ENCODE measurements at regions not wholly inside any gene's neighbourhood (a gene's known extent, or its start where the extent isn't known, plus 50 kb on each side); places are given as distances from the start of the nearest gene placed in this dataset.
A peak's percentile ranks its signal among the peaks of the same experiment; 100 is the strongest.

DNA sequence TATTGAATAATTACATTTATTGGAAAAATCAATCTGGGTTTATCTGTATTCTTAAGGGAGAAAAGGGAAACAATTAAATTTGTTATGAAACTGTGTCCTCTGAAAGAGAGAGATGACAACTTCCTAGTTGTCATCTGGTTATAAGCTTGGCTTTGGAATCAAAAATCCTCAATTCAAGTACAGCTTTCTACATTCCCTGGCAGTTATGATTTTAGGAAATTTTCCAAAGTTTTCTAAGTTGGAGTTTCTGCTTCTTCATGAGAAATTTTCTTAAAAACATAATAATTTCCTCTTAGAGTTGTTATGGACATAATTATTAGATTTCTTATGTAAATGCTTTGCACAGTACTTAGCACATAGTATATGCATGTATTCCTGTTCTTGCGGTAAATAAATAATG, 625.6 kb upstream of the SLC39A10 start:
- DNase-seq = no peak

DNA sequence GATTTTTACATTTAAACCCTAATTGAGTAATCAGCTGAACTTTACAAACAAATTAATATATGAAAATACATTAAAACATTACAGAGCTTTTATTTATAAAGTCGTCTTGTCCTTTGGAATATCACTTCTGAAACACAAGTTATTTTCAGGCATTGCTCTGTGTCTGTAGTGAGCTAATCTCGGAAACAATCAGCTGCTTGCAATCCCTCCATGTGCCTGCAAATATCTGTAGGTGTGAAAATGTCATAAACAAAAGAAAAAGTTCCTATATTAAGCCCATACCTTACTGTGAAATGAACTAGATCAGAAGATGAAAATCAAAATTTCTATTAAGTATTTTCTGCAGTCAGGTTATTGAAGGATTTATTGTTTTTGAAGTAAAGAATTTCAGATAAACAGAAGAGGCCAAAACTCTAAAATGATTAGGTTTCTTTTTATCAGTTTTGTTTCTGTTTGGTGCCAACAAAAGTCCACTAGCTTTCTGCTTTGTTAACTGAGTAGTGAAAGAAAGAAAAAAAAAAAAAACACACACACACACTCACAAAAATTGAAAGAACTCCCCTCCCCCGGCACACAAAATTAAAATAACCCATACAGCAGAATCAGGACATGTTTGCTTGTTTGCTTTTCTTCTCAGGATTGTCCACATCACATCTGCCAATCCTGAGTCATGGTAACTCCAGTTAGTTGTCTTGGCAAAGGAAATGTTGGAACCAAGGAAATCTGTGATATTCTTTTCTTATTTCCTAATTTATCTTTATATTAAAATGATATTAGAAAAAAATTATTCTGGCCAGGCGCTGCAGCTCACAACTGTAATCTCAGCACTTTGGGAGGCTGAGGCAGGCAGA, 627.0 kb upstream of the SLC39A10 start:
- peak in 1 of 2 experiments; percentile 31 for DNase-seq

DNA sequence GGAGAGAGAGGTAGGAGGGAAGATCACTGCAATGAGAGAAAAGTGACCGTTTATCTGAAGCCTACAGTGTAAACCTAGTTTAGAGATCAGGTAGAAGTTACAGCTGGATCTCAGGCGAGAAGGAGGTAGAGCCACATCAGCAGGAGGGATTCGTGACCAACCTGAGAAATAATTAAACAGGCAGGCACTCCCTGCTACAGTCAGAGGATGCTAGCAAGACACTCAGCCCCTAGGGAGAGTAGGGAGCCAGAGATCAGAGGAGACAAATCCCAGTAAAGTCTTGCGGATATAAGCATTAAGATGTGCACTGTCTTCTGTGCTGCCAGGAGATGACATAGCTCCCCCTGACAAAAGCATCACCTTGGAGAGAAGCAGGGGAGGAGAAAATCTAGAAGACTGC, 629.1 kb upstream of the SLC39A10 start:
- DNase-seq = no peak

DNA sequence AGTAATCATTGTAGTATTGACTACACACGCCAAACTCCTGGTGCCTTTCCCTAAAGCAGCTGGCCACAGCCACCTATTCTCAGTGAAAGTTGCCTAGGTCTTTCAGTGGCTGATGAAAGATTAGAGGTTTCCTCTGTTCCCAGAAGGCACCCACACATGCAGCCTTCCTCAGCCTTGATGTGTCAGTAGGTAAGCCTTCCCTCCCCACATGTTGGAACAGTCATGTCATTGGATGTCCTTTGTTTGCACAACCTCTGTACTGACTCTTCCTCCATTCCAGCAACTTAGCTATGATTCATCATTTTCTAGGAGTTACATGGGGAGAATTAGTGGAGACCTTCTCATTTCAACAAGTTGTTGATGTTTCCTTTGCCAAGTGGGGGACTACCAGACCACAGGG, 630.8 kb upstream of the SLC39A10 start:
- no peak for DNase-seq

DNA sequence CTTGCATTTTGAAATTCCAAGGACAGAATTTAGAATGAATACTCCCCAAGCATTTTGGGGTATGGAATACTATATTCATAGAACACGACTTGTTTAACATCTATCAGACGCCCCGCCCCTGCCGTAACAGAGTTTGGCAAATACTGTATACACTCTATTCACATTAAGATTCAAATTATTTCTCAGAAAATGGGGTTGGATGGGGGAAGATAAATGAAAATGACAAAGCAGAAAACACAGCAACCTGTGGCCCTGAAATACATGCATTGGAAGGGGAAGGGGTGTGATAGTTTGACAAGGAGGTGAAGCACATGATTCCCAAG, 634.6 kb upstream of the SLC39A10 start:
- DNase-seq = no peak

DNA sequence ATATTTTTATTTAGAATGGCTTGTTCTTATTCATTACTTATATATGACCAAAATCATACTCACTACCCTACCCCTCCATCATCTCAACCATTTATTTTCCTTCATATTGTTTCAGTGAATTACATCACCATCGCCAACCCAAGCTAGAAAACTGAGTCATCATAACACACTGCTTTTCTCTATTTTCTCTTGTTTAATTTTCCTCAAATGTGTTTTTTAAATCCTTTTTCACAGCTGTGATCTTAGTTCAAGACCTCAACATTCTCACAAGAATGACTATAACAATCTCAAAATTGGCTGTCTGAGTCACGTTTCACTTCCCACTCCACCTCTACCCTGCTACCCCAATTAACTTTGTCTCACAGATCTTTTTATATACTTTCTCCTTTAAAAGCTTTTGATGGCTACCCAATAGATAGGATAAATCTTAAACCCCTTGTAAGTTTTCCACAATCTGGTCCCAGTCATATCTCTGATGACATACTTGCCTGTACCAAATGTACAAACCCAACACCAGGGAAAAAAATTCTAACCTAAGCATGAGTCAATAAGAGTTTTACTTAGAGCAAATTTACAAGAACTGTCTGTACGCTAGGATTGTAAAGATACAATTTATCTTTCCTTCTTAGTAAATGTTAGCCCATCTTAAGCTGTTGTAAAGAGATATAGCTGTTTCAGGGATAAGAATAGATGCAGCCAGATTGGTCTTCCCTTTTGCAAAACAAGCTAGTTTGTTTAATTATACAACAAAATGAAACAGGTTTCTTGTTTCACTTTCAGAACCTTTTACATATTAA, 635.1 kb upstream of the SLC39A10 start:
- no peak for DNase-seq

DNA sequence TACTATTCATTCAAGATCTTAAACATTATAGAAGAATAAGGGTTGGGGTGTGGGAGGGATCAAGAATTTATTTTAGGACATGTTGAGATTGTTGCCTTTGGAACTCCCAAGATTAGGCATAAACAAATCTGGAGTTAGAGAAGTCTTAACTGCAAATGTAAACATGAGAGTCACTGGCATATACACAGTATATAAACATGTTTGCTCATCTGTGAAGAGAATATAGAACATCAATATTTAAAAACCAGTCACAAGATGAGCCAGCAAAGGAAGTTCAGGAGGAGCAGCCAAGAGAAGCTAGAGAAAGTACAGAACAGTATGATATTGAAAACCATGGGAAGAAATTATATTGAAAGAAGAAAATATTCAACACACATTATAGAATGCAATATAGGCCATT, 638.6 kb upstream of the SLC39A10 start:
- no peak for DNase-seq

DNA sequence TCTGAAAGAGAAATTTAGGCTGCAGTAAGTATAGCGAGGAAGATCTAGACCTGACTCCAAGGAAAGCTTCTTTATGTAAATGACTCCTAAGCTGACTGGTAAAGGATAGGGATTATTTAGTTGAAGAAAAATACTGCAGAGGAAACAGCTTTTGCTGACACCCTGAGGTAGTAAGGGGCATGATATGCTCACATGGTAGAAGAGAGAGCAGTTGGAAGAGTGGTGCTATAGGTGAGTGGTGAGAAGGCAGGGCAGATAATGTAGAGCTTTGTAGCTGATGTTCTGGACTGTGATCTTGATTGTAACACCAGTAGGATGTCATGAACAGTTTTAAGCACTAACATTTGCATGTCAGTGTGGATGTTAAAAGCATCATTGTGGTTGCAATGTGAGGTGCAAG, 639.1 kb upstream of the SLC39A10 start:
- DNase-seq = peak in 1 of 2 experiments; percentile 1

DNA sequence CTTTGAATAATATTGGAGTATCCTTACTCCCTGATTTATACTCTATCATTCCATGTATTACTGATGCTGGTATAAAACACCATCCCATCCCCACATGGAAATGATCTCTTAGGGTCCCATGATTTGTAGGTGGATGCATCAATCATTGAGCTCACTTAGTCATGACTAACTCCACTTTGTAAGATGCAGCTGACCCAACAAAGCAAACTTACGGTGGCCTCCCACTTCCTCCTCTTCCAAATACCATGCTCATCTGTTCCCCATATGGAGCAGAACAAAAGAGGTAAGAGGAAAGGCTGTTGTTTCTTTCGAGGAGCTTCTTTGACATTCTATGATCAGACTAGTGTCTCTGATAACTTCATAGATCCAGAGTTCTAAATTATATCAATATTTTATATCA, 640.2 kb upstream of the SLC39A10 start:
- no peak for DNase-seq

DNA sequence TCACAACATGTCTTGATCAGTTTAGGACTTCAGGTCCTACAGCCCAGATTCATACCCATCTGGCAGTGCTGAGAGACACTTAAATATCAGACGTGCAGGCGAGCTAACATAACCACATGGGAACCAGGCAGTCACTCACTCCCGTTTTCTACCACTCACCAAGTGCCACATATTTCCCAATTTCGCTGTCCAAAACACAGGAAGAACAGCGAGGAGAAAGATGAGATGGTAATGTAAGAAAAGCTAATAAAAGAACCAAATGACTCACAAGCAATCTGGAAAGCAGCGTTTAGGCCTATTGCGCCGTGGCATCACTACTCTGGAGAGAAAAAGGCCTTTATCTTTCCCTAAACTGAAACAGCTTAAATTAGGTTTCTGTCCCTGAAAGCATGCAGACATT, 647.8 kb upstream of the SLC39A10 start:
- peak in 1 of 2 experiments; percentile 37 for DNase-seq

DNA sequence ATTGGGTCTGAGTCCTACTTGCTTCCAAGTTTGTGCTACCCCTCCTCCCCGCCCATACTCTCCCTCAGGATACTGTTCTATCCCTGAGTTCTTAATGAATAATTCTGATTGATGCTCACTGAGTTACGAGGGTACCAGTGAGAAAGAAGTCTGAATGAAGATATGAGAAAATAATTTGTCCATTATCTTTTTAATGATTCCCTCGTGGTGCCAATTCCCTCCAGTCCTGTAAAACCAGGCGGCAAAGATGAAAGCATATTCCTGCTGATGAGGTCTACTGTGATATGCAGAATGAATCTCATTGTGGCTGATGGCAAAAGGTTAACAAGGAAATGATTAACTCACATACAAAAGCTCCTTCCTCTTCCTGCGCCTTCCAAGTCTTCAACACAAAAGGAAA, 650.2 kb upstream of the SLC39A10 start:
- DNase-seq = no peak

DNA sequence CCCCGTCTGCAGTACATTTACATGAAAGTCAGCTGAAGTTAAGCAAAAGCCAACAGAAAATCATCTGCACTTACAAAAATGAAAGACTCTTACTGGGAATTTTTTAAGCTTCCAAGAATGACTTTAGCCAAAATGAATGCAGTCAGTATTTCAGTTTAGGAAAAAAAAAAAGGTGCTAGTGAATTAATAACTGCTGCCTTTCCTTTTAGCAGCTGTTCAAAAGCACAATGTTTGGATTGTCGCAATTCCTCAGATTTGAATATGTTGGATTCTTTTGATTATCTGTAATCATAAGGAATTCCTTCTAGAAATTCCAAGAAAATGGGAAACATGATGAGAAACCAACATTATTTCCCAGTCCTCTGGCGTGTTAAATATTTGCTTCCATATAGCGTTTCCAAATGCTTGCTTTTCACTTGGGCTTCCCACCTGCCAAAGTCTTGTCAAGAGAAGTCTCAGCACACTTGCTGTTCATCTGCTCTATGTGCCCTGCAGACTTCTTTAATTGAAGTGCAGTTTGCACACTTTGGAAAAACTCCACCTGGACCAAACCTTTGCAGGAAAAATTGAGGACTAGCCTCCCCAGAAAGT, 653.0 kb upstream of the SLC39A10 start:
- DNase-seq = no peak

DNA sequence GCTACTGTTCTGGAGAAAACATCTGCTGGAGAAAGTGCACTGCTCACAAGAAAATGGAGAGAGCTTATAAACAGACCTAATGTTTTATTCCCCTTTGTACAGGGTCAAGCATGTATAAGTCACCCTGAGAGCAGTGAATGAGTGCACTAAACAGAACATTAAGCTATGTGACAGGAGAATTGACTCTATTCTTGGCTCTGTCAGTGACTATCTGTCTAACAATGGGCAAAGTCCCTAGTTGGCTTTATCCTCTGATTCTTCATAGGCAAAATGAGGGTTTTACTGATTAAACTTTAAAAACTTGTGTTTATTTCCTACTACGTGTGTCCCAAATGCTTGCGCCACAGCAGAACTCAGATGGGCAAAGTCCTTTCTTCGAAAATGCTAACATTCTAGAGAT, 655.1 kb upstream of the SLC39A10 start:
- DNase-seq = no peak

DNA sequence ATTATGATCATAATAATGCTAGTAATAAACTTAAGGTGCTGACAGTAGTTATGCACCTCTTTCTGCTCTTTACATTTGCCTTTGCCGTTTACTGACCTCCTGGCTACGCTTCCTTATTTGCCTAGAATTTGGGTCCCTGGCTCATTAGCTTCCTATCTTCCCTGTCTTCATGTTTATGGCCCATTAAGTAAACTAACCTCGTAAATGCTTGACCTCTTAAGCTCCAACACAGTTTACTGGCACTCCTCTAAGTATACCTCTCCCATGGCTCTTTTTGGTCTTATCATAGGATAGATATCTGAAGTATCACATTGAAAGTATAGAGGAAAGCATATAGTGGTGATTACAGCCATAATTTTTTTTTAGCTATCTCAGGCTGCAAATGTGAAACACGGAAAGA, 657.3 kb upstream of the SLC39A10 start:
- DNase-seq = no peak

DNA sequence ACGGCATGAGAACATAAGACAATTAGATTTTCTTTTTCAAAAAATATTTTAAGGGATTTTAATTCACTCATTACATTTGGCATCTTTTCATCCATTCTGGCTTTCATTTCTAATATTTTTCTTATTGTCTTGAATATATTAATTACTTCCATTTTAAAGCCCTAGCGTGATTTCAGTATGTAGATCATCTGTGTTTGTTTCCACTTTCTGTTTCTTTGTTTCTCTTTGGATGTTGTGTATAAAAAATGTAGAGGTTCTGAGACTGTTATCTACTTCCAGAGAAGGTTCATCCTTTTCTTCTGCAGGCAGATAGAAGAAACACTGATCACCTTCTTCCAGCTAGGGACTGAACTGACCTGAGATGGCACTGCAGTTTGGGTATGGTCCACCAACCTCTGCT, 664.4 kb upstream of the SLC39A10 start:
- no peak for DNase-seq

DNA sequence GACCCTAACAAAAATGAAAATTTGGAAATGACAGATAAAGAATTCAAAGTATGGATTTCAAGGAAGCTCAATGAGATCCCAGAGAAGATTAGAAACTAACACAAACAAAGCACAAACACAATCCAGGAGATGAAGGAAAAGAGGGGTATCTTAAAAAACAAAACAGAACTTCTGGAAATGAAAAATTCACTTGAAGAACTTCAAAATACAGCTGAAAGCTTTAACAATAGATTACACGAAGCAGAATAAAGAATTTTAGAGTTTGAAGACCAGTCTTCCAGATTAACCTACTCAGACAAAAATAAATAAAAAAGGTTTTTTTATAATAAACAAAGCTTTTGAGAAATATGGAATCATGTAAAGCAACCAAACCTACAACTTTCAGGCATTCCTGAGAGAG, 671.8 kb upstream of the SLC39A10 start:
- no peak for DNase-seq

DNA sequence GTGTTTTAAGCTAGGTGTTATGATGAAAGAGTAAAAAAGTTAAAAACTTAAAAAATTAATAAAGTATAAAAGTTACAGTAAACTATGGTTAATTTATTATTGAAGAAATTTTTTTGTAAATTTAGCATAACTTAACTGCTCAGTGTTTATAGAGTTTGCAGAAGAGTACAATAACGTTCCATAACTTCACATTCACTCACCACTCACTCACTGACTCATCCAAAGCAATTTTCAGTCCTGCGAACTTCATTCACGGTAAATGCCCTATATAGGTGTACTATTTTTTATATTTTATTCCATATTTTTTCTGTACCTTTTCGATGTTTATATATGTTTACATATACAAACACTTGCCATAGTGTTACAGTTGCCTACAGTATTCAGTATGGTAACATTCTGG, 694.8 kb upstream of the SLC39A10 start:
- no peak for DNase-seq

DNA sequence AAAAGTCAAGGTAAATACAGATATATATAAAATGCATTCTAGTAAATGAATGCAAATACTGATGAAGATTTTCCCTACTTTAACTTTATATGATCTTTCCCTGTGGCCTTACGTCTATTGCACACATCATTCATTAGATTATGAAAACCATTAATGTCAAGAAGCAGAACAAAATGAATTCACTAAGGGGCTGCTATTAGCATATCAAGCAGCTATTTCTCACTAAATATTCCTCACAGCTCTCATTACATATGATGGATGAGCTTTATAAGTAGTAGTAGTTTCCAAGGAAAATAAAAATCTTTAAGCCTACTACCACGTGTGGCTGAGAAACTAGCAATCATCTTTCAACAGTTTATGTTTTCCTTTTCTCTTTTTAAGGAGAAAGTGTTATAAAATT, 702.8 kb upstream of the SLC39A10 start:
- no peak for DNase-seq

DNA sequence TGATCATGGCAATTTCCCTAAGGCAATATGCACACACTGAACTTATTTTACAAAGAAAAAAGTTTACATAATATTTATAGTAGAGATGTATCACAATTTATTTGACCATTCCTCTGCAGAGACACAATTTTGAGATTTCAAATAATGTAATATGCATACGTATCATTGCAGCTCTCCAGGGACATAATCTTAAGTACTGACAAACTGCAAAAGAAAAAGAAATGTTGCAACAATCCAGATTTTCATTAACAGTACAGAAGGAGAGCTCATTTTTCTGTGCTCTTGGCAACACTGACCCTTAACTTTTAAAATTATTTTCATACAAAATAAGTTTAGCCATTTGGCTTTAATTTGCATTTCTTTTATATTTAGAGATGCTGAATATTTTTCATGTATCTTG, 710.2 kb upstream of the SLC39A10 start:
- no peak for DNase-seq

DNA sequence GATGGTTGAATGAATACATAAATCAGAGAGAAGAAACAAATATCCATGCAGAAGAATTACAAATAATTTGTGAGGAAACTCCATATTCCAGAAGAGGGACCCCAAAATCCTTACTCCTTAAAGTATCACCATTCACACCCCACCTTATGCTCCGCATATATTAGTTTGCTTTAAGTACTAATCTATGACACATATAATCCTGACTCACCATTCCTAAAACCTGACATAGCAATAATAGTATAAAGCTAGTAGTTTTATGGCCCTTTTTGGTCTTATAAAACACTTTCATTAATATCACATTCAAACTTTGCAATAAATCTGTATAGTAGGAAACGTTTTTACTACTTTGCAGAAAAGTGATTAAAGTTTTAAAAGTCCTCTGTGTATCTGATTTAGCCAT, 719.0 kb upstream of the SLC39A10 start:
- no peak for DNase-seq

DNA sequence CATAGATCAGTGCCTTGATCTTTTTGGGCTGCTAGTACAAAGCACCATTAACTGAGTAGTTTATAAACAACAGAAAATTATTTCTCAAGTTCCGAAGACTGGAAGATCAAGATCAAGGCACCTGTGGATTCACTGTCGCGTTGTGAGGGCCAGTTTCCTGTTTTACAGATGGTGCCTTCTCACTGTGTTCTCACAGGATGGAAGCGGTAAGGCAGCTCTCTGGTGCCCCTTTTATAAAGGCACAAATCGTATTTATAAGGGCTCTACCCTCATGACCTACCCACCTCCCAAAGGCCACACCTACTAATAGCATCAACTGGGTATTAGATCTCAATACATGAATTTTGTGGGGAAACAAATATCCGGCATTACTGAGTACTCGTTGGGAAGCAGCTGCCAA, 729.5 kb upstream of the SLC39A10 start:
- DNase-seq = no peak

DNA sequence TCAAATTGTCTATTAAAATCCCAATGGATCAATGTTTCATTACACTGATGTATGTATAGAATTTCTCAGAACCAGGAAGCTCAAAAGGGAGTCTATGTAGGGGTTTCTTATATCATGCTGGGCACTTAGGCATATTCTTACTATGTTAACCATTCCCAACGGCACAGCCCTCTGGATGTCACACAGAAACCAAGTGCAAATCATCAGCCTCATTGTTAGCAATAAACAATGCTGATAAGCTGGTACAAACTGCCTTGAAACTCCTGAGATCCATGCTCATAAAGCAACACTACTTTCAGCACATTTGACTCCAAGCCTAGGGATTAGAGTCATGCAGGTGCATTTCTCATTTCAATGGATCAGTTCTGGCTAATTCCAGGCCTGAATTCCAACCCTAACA, 730.2 kb upstream of the SLC39A10 start:
- no peak for DNase-seq

DNA sequence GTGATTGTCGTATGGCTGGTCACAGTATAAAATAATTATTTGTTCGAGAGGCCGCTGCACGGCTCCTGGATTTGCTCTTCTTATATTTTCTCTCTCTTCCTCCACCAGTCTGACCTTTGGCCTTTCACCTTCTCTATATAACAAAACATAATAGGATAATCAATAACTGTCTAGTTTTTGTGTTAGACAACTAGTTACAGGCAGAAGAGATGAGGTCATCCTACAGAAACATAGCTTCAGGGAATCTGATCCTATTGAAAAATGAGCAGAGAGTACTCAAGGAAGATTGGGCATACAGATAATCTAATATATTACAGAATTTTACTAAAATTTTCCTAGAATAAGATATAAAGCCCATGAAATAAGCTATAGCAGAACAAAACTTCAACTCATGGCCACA, 731.3 kb upstream of the SLC39A10 start:
- DNase-seq = no peak

DNA sequence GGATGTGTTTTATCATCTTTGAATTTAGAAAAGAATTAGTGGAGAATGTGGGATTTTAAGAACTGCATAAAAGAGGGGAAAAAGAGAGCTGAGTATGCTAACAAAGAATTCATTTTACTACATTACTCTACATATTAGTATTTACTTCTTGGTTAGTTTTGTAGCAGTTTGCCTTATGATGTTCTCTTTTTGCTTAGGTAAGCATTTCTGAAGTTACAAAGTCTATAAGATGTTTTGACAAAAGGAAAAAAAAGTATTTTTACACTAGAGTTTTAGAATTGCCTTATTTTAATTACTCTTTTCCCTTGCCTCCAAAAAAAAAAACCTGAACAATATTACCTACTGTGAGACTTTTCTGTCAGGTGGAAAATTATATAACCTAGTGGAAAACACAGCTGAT, 739.5 kb upstream of the SLC39A10 start:
- DNase-seq = no peak
